Posterior cingulate gyrus (tissue), 11 donors: ENCODE measurements at regions not wholly inside any gene's neighbourhood (a gene's known extent, or its start where the extent isn't known, plus 50 kb on each side); places are given as distances from the start of the nearest gene placed in this dataset.
"Not testable (repeated sequence)": the region's sequence is repeated elsewhere in the genome, so short reads cannot be mapped to it uniquely, and the experiment has no call there.

ENCODE experiments used
- DNase-seq, 10 donors: peaks; one replicate each; pipeline versions ENCODE4 v3.0.0 to v3.0.0-alpha.2; 2020 to 2021; ENCODE audit warnings: mixed read lengths in 3 of 10
- intact Hi-C: fragments of 100-400 bp; cut with DNase I; formaldehyde crosslinking; loops from one replicate; pipeline ENCODE4 v1.15.1; 2023

DNA sequence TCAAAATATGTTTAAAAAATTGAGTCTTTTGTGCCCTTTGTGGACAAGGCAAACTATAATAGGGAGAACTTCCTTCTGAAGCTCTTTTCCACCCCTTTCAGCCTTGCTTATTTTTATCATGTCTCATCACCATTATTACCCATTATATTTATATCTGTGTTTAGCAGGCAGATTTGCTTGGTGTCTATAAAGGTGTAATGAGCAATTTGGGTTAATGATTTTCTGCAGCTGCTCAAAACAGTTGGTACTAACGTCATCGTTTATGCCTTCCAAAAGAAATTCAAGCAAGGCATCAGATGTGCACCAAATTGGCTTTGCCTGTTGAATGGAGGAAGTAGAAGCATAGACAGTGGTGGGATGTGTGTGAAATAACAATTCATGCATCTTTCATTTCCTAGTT lies 483.7 kb upstream of the SGO1 start:
- DNase-seq: no peak
- intact Hi-C loops: no loop called here

DNA sequence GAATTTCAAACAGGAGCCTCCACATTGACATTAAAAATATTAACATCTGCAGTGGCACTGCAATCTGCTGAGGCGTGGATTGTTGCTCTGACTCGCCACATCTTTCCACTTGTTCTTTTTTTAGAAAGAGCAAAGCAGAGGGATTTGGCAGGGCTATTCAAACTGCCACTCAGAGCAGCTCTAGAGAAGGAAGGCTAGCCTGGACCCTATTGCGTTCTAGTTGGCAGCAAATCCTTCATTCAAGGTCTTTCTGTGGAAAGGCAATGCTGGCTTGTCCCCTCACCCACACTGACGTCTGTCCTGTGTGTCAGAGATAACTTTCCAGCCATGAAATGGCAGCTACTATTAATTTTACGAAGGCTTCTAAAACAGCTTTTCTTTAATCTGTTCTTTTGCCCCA lies 483.2 kb upstream of the SGO1 start:
- DNase-seq: peak in 2 of 10 donors; percentile 4 to 7
- intact Hi-C loops: no loop called here

DNA sequence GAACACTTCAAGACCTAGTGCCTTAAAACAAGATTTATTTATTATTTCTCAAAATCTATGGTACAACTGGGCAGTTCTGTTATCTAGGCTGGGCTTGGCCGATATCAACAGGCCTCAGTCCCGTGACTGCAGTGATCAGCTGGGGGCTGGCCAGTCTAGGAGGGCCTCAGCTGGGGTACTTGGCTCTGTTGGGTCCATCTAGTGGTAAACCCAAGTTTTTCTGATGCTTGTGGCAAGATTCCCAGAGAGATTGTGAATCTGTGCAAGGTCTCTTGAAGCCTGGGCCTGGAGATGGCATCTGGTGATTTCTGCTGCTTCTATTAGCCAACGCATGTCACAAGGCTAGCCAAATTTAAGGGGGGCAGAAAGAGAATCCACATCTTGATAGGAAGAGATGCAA lies 482.4 kb upstream of the SGO1 start:
- intact Hi-C loops: no loop called here
- DNase-seq: peak in 4 of 10 donors; percentile 8 to 82 (median 32)

DNA sequence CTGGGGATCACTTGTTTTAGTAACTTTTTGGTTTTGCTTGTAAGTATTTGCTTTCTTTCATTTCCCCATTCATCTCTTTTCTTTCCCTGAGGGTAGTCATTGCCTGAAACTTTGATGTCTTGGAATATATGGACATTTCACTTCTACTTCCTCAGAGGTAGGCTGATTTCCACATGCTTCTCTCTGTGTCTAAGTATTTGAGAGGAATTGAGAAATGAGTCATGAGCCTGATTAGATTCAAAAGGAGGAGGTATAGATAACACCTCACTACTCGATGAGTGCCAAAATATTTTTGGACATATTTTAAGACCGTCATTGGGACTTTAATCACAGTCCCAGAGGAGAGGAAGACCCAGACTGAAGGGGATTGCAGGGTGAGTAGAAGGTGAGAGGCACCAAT lies 480.1 kb upstream of the SGO1 start:
- DNase-seq: no peak
- intact Hi-C loops: no loop called here

DNA sequence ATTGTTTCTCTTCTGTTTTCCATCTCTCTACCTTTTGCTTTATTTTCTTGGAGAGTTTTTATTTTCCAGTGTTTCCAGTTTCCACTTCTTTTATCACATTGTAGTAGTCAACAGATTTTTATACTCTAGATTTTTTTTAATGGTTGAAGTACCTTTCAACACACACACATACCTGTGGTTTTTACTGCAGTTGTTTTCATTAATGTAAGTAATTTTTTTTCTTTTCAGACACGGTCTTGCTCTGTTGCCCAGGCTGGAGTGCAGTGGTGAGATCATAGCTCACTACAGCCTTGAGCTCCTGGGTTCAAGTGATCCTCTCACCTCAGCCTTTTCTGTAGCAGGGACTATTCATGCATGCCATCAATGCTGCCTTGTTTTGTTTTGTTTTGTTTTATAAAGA lies 472.5 kb upstream of the SGO1 start:
- no peak for DNase-seq
- intact Hi-C loops: no loop called here

DNA sequence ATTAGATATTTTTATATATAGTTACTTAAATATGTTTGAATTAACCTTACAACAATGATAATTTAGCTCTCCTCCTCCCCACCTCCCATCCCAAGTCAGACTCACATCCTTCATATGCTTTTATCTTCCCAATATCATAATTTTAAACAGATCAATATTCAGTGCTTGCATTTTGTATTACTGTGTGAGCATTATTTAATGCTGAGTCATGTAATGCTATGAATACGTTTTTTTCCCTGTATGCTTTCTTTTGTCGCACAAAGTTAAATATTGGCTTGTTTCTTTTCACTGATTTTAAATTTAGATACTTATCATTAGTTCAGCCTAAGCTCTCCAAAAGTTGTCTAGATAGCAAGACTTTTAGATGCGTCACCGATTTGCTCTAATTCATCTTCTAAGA lies 471.6 kb upstream of the SGO1 start:
- intact Hi-C loops: no loop called here
- no peak for DNase-seq

DNA sequence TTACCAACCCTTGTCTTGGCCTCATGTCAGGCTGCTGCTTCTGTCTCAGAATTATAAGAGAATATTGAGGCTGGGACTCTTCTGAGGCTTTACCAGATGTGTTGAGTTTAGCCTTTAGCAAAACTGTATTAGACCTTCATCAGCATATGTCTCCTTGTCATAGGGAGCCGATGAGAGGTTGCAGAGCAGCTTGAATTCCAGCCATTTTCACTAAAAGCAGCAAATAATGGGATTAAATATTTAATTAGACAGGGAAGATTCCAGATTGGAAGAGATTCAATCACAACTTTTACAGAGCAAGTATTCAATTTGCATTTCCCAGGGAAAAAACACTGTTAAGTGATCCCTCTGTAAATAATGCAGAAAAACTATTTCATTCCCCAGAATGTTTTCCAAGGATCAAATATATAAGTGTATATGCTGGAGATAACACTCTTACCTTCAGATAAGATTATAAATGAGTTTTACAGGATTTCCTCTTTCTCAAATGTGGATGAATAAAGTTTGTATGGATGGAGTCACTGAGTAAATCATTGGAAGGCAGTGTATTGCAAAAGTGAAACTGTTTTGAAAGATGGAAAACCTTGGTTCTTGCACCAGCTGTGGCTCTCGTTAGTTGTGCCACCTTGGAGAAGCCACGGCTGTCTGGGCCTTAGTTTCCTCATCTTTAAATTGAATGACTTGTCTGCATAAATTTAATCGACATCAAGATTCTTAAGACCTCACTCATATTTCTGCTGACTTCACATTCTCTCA lies 466.4 kb upstream of the SGO1 start:
- DNase-seq: no peak

DNA sequence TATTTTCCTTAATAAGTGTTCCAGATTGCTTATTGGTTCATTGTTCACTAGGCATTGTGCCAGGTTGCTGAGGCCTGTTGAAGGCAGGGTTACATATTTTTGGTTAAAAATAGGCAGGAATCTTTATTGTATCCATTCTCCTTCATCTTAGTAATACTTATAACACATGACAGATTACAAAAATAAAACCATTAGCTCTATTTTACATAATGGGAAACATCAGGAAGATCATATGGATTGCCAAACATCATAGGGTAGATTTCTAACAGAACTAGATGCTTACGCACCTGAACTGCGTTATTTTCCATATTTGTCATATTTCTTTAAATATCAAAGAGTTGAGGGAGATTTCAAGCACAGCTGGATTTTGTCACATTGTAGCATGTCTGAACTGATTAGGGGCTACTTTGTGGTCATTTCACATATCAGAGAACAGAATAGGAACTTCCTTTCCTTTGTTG lies 462.9 kb upstream of the SGO1 start:
- DNase-seq: no peak
- intact Hi-C loops: no loop called here

More for the DNA sequence above, 466.4 kb upstream of the SGO1 start:
- intact Hi-C loops: no loop called here

DNA sequence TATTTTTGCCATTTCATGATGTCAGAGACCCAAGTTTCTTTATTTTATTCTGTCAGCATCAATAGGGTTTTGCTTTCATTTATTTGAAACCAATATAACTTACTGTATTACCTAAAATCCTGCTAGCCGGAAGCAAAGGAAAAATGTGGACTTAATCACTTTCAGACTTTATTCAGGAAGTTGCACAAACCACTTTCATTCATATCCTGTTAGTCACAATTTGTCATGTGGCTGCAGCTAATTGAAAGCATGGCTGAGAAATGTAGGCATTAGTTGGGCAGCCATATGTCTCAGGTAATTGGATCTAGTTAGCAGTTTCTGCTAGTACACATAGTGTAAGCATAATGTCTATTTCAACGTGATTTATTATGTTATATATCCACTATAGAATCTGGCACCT lies 462.3 kb upstream of the SGO1 start:
- no peak for DNase-seq
- intact Hi-C loops: no loop called here

DNA sequence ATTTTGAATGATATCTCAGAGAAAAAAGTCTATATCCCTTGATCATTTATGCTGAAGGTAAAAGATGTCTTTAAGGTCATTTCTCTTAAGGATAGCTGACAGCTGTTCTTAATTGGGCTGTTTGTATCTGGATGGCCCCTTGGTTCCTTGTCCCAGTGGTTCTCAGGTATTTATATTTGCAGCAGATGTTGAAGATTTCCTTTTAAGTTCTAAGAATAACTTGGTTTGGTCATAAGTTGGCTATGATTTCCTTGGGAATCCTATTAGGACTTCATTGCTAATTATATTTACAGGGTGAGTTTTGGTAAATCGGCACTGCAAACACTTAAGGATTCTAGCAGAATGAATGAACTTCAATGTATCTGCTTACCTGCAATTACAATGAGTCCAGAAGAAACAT lies 460.4 kb upstream of the SGO1 start:
- intact Hi-C loops: no loop called here
- DNase-seq: no peak

DNA sequence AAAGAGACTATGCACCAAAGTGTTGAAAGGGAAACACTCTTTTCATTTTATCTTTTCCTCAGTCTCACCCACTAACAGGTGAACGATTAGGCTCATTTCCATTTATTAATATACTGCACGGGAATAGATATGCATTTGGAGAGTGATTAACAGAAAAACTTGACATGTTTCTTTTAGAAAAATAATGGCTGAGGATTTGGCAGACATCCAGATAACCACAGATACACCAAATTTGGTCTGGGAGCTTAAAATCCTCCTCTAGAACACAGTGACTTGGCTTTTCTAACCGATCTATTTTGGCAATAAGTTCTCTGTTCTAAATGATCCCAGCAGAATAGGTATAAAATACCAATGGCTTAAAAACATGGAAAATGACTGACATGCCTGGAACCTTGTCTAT lies 459.3 kb upstream of the SGO1 start:
- intact Hi-C loops: no loop called here
- DNase-seq: no peak

DNA sequence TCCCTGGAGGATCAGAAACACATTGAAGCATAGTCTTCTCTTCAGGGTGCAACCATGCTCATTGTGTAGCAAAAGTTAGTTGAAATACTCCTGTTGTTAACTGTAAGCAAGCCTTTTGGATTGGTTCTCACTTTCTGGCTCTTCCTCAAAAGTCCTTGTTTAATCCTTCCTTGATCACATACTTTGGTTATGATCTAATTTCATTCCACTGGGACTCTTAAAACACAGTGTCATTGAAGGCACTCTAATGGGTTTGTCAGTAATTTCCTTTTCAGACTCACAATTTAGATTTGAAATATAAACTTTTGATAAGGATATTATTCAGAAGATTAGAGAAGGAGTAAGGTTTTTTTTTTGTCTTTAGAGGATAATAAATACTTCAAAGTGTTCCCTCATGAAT lies 451.7 kb upstream of the SGO1 start:
- no peak for DNase-seq
- intact Hi-C loops: no loop called here

DNA sequence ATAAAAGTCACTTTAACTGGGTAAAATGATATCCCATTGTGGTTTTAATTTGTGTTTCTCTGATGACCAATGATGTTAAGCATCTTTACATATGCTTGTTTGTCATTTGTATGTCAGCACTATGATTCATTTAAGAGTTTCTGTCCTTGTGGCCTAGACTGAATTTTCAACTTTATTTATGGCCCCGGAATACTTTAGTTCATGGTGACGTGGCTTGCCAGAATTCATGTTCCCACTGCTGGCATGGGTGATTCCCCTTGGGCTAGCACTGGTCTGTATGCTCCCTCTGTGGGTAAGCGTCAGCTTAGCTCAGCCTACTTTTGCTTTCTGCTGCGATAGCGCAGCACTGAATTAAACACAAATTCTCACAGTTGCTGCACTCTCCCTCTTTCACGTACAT lies 436.3 kb upstream of the SGO1 start:
- intact Hi-C loops: no loop called here
- DNase-seq: no peak

DNA sequence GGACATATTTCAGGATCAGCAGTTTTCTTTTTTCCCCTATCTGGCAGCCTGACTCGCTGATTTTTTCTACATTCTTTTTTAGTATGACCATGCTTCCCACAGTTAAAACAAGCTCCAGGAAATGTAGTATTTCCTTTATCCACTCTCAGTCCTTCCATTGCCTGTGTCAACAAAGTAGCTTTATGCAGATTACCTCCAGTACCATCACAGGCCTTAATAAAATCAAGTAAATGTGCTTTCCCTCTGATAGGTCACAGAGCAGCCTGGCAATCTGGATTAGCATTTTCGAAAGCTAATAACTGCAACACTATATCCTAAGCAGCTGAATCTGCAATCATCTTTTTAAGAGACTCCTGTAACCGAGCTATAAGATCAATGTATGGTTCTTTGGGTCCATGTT lies 432.6 kb upstream of the SGO1 start:
- not testable (repeated sequence) for DNase-seq

DNA sequence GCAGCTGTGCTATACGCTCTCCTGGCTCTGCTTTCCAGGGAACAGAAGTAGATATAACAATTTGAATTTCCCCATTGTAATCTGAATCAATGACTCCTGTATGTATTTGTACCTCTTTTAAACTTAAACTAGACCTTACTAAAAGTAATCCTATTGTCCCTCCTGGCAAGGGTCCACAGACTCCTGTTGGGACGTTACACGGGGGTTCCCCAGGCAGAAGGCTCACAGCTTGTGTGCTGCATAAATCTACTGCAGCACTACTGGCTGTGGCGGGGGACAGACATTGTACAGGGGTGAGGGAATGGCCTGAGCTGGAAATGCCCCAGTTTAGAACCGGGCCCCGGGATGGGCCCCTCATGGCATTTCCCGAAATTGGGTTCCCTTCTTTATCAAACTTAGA lies 432.2 kb upstream of the SGO1 start:
- DNase-seq: peak in 1 of 10 donors; percentile 51
- intact Hi-C loops: not testable (repeated sequence)

More for the DNA sequence above, 432.6 kb upstream of the SGO1 start:
- intact Hi-C loops: not testable (repeated sequence)

DNA sequence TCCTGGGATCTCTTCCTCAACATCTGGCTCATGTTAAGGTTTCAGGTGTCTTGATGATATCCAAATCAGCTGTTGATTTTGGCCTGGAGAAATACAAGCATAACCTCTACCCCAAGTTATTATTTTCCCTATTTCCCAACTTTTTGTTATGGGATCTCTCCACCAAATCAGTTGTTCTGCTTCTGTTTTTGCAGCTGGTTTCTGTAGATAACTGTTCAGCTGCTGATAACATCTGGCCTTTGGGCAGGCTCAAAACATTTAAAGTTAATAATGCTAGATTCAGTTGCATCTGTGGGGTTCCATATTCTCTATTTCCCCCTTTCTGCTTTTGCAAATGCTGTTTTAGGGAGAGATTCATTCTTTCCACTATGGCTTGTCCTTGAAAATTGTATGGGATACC lies 430.0 kb upstream of the SGO1 start:
- DNase-seq, intact Hi-C loops: not testable (repeated sequence)

DNA sequence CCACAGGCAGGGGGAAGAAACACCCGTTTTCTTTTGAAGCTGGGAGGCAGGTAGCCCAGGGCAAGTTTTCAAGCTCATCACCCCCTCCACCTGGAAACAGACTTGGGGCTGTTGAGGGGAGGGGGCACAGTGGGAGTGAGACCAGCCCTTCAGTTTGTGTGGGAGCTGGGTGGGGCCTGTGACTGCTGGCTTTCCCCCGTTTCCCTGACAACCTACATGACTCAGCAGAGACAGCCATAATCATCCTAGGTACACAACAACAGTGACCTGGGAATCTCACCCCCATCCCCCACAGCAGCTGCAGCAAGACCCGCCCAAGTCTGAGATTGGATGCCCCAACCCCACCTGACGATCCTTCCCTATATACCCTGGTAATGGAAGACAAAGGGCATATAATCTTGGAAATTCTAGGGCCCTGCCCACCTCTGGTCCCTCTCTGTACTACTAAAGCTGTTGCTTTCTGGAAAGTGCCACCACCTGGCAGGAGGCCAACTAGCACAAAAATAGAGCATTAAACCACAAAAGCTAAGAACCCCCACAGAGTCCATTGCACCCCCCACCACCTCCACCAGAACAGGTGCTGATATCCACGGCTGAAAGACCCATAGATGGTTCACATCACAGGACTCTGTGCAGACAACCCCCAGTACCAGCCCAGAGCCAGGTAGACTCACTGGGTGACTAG lies 422.2 kb upstream of the SGO1 start:
- DNase-seq: no peak

DNA sequence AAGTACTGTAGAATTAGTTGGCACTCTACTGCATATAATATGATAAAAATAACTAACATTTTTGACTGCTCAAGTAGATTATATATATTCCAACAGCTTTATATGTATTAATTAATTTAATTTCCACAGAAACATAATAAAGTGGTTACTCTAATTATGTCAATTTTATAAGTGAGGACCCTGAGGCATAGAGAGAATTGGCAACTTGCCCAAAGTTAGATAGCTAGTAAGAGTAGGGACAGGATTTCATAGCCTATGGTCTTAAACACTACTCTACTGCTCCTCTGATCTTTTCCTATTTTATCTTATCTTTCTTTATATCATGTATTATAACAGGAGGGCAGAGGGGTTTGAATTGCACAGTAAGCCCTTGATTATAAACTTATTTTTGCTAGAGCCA lies 418.7 kb upstream of the SGO1 start:
- no peak for DNase-seq
- intact Hi-C loops: no loop called here

More for the DNA sequence above, 422.2 kb upstream of the SGO1 start:
- intact Hi-C loops: no loop called here

DNA sequence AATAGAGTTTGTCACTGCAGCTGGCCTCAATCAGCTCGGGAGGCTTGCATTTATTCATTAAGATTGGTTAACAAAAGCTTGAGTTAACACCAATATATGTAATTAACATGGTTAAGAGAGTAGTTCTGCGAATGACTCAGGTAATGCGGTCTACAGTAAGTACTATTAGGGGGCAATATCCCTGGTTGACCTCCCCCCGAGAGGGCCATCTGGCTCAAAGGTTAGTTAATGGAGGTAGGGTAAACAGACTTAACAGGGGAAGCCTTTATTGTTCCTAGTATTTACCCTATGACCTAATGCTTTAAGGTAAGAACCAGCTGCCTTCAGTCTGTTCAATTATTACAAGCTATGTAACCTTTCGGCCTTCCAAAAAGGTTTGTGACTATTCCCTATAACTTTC lies 403.3 kb upstream of the SGO1 start:
- no peak for DNase-seq
- intact Hi-C loops: no loop called here

DNA sequence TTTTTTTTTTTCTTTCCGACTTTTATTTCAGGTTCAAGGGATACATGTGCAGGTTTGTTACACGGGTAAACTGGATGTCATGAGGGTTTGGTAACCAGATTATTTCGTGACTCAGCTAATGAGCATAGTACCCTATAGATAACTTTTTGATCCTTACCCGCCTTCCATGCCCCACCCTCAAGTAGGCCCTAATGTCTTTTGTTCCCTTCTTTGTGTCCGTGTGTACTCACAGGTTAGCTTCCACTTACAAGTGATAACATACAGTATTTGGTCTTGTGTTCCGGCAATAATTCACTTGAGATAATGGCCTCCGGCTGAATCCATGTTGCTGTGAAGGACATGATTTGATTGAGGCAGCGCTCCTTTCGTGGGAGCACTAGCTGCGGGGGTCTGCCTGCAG lies 402.8 kb upstream of the SGO1 start:
- intact Hi-C loops: no loop called here
- no peak for DNase-seq

DNA sequence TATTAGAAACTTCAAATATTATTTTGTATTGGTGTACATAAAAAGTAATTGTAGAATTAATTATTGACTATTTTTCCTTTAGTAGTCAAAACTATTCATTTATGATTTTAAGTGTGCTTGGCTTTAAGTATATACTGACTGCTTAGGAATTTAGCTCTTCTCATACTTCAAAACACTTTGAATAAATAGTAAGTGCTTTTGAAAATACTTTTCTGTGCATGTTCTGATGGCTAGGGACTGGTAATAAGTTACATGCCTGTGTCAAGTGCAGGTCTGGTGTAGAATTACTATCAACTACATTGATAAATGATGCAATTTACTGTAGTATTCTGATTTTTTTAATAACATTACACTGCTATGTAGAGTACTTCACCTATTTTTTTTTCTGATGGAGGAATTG lies 397.6 kb upstream of the SGO1 start:
- intact Hi-C loops: no loop called here
- no peak for DNase-seq

DNA sequence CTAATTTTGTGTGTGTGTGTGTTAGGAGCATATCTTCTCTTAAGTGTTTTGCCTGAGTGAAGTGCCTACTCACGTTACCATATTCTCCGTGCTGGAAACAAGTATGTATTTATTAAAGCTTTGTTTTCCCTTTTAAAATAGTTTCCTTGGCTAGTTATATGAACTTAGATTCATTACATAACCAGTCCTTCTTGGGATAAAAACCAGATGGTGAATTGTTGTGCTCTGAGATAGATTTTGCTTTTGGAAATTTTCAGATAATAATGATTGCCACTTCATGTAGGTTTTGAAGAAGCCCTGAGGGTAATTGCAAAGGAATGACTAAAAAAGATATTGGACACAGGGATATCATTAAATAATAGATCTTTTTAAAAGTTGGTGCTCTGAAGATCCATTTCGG lies 390.2 kb upstream of the SGO1 start:
- intact Hi-C loops: no loop called here
- no peak for DNase-seq
